ENCODE measurements at regions not wholly inside any gene's neighbourhood (a gene's known extent, or its start where the extent isn't known, plus 50 kb on each side); places are given as distances from the start of the nearest gene placed in this dataset.

- in situ Hi-C loops (cut with MboI; ENCODE audit: low sequenced_read_pairs), result no loop called here
Observed at GRCh38 chr2:133936096-133936495, 317.8 kb upstream of the MGAT5 start.

DNA sequence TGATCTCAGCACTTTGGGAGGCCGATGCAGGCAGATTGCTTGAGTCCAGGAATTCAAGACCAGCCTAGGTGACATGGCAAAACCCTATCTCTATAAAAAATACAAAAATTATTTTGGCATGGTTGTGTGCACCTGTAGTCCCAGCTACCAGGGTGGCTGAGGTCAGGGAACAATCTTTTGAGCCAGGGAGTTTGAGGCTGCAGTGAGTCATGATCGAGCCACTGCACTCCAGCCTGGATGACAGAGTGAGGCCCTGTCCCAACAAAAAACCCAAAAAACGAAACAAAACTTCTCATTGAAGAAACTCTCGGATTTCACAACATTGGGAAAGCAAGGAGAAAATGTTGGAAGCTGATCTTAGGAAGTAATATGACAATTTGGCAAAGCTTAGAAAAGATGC, 317.3 kb upstream of the MGAT5 start:
- in situ Hi-C loops (cut with MboI; ENCODE audit: low sequenced_read_pairs), result no loop called here

- in situ Hi-C loops (cut with MboI; ENCODE audit: low sequenced_read_pairs), result no loop called here
Observed at GRCh38 chr2:133937669-133938068, 316.2 kb upstream of the MGAT5 start.

- in situ Hi-C loops (cut with MboI; ENCODE audit: low sequenced_read_pairs), result no loop called here
Observed at GRCh38 chr2:133940134-133940533, 313.7 kb upstream of the MGAT5 start.

DNA sequence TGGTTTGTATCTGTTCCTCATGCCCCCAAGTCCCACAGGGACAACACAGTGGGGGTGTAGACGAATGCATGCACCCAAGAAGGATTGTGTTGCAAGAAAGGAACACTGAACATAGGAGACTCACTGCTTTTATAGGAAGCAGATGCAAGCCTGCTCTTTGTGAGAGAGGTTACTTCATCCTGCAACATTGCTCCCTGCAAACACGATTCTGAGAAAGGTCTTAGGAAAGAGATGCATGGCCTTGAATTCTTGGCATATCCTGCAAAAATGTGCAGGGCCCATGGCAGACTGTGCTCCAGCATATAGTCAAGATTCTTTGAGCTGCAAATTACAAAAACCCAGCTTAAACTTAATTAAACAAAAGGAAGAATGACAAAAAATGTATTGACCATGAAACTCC, 312.2 kb upstream of the MGAT5 start:
- in situ Hi-C loops (cut with MboI; ENCODE audit: low sequenced_read_pairs), result no loop called here

GRCh38 chr2:133942398-133942797, 311.5 kb upstream of the MGAT5 start:
- in situ Hi-C loops (cut with MboI; ENCODE audit: low sequenced_read_pairs), result no loop called here

- in situ Hi-C loops (cut with MboI; ENCODE audit: low sequenced_read_pairs), result no loop called here
Observed at GRCh38 chr2:133943108-133943507, 310.8 kb upstream of the MGAT5 start.

DNA sequence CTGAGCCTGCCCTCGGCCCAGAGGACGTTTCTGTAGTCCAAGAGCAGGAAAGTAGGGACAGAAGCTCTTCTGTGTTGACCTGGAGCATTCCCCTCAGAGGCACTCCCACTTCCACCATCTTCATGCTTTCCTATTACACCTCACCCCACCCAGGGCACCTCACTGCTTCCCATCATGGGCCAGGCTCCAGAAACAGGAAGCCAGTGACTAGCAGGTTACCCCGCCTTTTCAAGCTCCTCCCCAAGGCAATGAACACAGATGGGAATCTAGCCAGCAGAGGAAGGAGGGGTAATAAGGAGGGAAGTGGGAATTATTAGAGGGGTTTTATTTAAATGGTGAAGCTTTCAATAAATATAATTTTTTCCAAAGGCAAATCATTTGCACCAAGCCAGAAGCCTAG, 308.8 kb upstream of the MGAT5 start:
- in situ Hi-C loops (cut with MboI; ENCODE audit: low sequenced_read_pairs), result no loop called here

DNA sequence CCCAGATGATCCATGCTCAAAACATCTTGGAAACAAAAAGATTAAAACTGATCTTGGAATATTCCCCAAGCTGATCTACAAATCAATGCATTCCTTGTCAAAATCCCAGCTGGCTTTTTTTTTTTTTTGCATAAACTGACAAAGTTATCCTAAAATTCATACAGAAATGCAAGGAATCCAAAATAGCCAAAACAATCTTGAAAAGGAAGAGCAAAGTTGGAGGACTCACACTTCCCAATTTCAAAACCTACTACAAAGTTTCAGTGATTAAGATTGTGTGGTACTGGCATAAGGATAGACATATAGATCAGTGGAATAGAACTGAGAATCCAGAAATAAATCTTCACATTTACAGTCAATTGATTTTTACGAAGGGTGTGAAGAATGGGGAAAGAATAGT, 306.8 kb upstream of the MGAT5 start:
- in situ Hi-C loops (cut with MboI; ENCODE audit: low sequenced_read_pairs), result no loop called here

GRCh38 chr2:133948610-133949290, 305.1 kb upstream of the MGAT5 start:
- in situ Hi-C loops (cut with MboI; ENCODE audit: low sequenced_read_pairs), result no loop called here

DNA sequence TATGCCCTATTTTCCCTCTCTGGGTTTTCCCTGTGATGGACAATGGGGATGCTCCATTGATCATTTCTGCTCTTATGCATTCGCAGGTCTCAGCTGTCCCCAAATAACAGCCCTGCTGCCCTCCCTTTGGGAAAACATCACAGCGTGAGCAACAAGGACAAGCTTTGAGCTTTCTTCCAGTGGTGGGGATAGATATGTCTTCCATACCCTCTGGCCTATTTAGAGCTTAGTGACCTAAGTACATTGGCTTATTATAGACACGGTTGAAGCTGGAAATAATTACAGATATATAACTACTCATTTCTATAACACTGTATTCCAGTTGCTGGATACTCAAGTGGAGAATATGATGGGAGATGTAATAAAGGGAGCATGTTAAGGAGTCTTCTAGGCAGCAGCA, 304.3 kb upstream of the MGAT5 start:
- in situ Hi-C loops (cut with MboI; ENCODE audit: low sequenced_read_pairs), result no loop called here

DNA sequence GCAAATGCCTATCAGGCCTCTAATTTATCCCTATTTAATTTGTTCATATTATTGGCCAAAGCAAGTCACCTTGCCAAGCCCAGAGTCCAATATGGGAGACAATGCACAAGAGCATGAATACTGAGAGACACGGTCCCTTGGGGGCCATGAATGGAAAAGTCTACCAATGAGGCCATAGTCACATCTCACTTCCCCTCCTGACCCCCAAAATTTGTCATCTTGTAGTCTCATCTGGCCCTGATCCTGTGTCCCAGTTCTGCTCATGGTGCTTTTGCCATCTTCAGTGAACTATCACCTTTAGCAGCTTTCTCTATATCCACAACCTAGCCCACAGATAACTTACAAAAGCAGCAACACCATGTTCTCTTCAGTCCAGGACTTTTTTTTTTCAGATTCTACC, 302.7 kb upstream of the MGAT5 start:
- in situ Hi-C loops (cut with MboI; ENCODE audit: low sequenced_read_pairs), result no loop called here

DNA sequence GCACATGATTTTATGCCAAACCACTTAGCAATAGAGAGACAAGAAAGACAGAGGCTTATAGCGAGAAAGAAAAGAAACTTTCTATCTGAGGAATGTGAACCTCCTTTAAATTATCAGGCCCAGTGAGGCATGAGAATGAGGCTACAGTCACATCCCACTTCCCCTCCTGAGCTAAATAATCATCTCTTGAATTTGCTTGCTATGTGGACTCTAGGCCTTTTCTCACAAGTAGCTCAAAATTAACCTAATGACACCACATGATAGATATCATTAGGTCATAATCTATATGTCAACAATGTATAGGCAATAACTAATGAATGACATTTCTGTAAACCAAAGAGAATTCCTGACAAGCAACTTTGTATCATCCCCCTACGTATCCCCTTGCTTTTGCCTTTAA, 301.5 kb upstream of the MGAT5 start:
- in situ Hi-C loops (cut with MboI; ENCODE audit: low sequenced_read_pairs), result no loop called here

DNA sequence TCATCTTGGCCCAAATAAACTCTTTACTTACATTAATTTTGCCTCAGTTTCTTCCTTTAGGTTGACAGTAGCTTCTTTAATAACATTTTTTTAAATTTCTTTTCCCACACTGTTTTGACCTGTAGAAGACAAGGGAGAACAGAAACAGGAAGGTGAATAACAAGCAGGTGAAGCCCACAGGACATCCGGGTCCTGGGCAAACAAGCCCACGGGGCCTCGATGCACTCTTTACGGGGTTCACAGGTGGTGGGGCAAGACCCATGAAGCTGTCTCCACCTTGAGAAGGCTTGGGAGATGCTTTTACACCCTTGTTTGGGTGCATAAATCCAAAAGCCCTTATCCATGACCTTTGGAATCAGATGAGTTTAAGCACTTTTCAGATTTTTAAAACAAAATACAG, 301.0 kb upstream of the MGAT5 start:
- in situ Hi-C loops (cut with MboI; ENCODE audit: low sequenced_read_pairs), result no loop called here

GRCh38 chr2:133953524-133953923, 300.3 kb upstream of the MGAT5 start:
- in situ Hi-C loops (cut with MboI; ENCODE audit: low sequenced_read_pairs), result no loop called here

GRCh38 chr2:133954636-133955035, 299.2 kb upstream of the MGAT5 start:
- in situ Hi-C loops (cut with MboI; ENCODE audit: low sequenced_read_pairs), result no loop called here

- in situ Hi-C loops (cut with MboI; ENCODE audit: low sequenced_read_pairs), result no loop called here
Observed at GRCh38 chr2:133955169-133955568, 298.7 kb upstream of the MGAT5 start.

DNA sequence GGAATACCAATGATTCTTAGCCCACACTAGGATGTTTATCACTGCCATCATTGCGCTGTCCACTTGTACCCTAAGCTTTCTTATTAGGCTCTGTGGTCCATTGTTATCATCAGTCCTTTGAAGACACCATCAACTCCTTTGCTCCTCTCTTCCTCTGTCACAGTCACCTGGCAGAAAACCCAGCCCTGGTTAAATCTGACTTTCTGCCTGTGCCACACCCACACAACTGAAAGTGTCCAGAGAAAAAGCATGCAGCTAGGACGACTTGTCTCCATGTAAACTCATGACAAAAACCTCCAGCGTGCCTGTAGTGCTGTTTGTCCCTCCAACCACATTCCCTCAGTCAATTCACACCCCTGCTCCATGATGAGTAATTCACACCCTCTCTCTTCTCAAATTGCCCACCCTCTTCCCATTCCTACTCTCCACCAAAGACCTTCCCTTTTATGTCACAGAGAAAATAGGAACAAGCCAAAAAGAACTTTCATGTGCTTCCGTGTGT, 297.4 kb upstream of the MGAT5 start:
- in situ Hi-C loops (cut with MboI; ENCODE audit: low sequenced_read_pairs), result no loop called here

GRCh38 chr2:133957724-133958480, 296.0 kb upstream of the MGAT5 start:
- in situ Hi-C loops (cut with MboI; ENCODE audit: low sequenced_read_pairs), result no loop called here

GRCh38 chr2:133959066-133959465, 294.8 kb upstream of the MGAT5 start:
- in situ Hi-C loops (cut with MboI; ENCODE audit: low sequenced_read_pairs), result no loop called here

DNA sequence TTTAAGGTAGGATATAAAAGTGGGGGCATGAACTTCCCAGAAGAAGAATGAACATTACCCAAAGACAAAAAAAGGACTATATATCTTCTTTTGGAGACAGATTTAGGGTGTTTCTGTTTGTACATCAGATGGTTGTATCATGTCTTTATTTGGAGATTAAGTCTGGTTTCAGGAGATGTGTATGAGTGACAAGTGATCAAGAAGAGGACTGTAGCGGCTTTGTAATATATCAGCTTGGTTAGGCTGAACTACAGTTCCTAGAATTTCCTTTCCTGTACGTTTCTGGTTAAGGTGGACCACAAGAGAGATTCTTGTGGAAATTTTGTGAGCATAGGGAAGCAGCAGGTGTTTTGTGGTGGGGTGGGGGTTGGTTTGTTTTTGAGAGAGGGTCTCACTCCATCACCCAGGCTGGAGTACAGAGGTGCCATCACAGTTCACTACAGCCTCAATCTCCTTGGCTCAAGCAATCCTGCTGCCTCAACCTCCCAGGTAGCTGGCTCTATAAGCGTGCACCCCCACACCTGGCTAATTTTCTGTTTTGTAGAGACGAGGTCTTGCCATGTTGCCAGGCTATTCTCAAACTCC, 287.1 kb upstream of the MGAT5 start:
- in situ Hi-C loops (cut with MboI; ENCODE audit: low sequenced_read_pairs), result no loop called here

- in situ Hi-C loops (cut with MboI; ENCODE audit: low sequenced_read_pairs), result no loop called here
Observed at GRCh38 chr2:133967326-133967725, 286.5 kb upstream of the MGAT5 start.

Data from HL-60/S4 treated with retinoic acid at 250 ng/mL for 4 days and 3 days (cell line).